ENCODE measurements at regions not wholly inside any gene's neighbourhood (a gene's known extent, or its start where the extent isn't known, plus 50 kb on each side); places are given as distances from the start of the nearest gene placed in this dataset.

DNA sequence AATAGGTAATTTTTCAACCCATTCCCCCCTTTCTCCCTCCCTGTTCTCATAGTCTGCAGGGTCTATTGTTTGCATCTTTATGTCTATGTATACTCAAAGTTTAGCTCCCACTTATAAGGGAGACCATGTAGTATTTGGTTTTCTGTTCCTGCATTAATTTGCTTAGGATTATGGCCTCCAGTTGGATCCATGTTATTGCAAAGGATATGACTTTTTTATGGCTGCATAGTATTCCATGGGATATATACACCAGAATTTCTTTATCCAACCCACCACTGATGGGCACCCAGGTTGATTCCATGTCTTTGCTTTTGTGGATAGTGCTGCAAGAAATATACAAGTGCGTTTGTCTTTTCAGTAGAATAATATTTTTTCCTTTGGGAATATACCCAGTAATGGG, 761.6 kb upstream of the GRAMD2B start:
- TF ChIP-seq SP1 (IDR thresholded peaks at IDR 0.05): no peak
- TF ChIP-seq, protein P1, sequence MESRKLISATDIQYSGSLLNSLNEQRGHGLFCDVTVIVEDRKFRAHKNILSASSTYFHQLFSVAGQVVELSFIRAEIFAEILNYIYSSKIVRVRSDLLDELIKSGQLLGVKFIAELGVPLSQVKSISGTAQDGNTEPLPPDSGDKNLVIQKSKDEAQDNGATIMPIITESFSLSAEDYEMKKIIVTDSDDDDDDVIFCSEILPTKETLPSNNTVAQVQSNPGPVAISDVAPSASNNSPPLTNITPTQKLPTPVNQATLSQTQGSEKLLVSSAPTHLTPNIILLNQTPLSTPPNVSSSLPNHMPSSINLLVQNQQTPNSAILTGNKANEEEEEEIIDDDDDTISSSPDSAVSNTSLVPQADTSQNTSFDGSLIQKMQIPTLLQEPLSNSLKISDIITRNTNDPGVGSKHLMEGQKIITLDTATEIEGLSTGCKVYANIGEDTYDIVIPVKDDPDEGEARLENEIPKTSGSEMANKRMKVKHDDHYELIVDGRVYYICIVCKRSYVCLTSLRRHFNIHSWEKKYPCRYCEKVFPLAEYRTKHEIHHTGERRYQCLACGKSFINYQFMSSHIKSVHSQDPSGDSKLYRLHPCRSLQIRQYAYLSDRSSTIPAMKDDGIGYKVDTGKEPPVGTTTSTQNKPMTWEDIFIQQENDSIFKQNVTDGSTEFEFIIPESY (IDR thresholded peaks at IDR 0.05): no peak
- TF ChIP-seq EGR1 (IDR thresholded peaks at IDR 0.05; ENCODE audit: low read depth in 2 of 2): no peak
- TF ChIP-seq FOXA1 (IDR thresholded peaks at IDR 0.05): no peak
- TF ChIP-seq FOXA2 (IDR thresholded peaks at IDR 0.05): no peak
- TF ChIP-seq NR2F2 (IDR thresholded peaks at IDR 0.05): no peak
- TF ChIP-seq, protein P2, sequence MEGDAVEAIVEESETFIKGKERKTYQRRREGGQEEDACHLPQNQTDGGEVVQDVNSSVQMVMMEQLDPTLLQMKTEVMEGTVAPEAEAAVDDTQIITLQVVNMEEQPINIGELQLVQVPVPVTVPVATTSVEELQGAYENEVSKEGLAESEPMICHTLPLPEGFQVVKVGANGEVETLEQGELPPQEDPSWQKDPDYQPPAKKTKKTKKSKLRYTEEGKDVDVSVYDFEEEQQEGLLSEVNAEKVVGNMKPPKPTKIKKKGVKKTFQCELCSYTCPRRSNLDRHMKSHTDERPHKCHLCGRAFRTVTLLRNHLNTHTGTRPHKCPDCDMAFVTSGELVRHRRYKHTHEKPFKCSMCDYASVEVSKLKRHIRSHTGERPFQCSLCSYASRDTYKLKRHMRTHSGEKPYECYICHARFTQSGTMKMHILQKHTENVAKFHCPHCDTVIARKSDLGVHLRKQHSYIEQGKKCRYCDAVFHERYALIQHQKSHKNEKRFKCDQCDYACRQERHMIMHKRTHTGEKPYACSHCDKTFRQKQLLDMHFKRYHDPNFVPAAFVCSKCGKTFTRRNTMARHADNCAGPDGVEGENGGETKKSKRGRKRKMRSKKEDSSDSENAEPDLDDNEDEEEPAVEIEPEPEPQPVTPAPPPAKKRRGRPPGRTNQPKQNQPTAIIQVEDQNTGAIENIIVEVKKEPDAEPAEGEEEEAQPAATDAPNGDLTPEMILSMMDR (IDR thresholded peaks at IDR 0.05; ENCODE audit: low read depth, low read length, missing input control): no peak
- TF ChIP-seq, protein P3, sequence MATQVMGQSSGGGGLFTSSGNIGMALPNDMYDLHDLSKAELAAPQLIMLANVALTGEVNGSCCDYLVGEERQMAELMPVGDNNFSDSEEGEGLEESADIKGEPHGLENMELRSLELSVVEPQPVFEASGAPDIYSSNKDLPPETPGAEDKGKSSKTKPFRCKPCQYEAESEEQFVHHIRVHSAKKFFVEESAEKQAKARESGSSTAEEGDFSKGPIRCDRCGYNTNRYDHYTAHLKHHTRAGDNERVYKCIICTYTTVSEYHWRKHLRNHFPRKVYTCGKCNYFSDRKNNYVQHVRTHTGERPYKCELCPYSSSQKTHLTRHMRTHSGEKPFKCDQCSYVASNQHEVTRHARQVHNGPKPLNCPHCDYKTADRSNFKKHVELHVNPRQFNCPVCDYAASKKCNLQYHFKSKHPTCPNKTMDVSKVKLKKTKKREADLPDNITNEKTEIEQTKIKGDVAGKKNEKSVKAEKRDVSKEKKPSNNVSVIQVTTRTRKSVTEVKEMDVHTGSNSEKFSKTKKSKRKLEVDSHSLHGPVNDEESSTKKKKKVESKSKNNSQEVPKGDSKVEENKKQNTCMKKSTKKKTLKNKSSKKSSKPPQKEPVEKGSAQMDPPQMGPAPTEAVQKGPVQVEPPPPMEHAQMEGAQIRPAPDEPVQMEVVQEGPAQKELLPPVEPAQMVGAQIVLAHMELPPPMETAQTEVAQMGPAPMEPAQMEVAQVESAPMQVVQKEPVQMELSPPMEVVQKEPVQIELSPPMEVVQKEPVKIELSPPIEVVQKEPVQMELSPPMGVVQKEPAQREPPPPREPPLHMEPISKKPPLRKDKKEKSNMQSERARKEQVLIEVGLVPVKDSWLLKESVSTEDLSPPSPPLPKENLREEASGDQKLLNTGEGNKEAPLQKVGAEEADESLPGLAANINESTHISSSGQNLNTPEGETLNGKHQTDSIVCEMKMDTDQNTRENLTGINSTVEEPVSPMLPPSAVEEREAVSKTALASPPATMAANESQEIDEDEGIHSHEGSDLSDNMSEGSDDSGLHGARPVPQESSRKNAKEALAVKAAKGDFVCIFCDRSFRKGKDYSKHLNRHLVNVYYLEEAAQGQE (IDR thresholded peaks at IDR 0.05): no peak
- TF ChIP-seq YY1 (IDR thresholded peaks at IDR 0.05): no peak
- TF ChIP-seq GABPA (IDR thresholded peaks at IDR 0.05 in 1 of 2, conservative IDR thresholded peaks at IDR 0.05 in 1 of 2): no peak
- TF ChIP-seq RXRA (IDR thresholded peaks at IDR 0.05): no peak
- TF ChIP-seq HNF4A (conservative IDR thresholded peaks at IDR 0.05): no peak
- no peak for TF ChIP-seq RAD21 (IDR thresholded peaks at IDR 0.05)
- TF ChIP-seq HNF4G (IDR thresholded peaks at IDR 0.05): no peak
- TF ChIP-seq, protein P4, sequence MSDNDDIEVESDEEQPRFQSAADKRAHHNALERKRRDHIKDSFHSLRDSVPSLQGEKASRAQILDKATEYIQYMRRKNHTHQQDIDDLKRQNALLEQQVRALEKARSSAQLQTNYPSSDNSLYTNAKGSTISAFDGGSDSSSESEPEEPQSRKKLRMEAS (IDR thresholded peaks at IDR 0.05): no peak
- no peak for TF ChIP-seq JUND (IDR thresholded peaks at IDR 0.05)
- TF ChIP-seq, protein P5, sequence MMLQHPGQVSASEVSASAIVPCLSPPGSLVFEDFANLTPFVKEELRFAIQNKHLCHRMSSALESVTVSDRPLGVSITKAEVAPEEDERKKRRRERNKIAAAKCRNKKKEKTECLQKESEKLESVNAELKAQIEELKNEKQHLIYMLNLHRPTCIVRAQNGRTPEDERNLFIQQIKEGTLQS (IDR thresholded peaks at IDR 0.05): no peak
- no peak for TF ChIP-seq TAF1 (conservative IDR thresholded peaks at IDR 0.05)
- Histone ChIP-seq H3K9ac (ENCODE audit: low read depth in 1 of 2, low read length in 2 of 2) (no peak overlapping the region), H3K27ac (ENCODE audit: low read depth in 1 of 2, low read length in 2 of 2) (no peak overlapping the region), H3K36me3 (ENCODE audit: control insufficient read depth in 4 of 4, insufficient read depth in 3 of 4, low read depth in 1 of 4, low read length in 3 of 4) (no peaks in the 10 kb centered on the region), H3K4me3 (ENCODE audit: low read depth in 1 of 3, low read length in 3 of 3) (no peak overlapping the region), H3K27me3 (ENCODE audit: control insufficient read depth in 4 of 4, insufficient read depth in 4 of 4, low read length in 3 of 4) (no peaks in the 10 kb centered on the region), H3K9me3 (ENCODE audit: control insufficient read depth in 4 of 4, low read length in 3 of 4) (no peaks in the 10 kb centered on the region), H3K4me1 (ENCODE audit: control insufficient read depth in 4 of 4, insufficient read depth in 4 of 4, low read length in 3 of 4) (no peaks in the 10 kb centered on the region)
- 92% methylated on average over 1 of the region's 1 CpG for WGBS
- no peak for DNase-seq (ENCODE audit: low spot score)

Data from liver (tissue), 8 donors.